GM12873 (cell line): ENCODE measurements at regions not wholly inside any gene's neighbourhood (a gene's known extent, or its start where the extent isn't known, plus 50 kb on each side); places are given as distances from the start of the nearest gene placed in this dataset.

Experiments used
- CTCF ChIP-seq: IDR thresholded peaks from 2 replicates; pipeline ENCODE4 v1.5.1; 2012; ENCODE audit warnings: low read depth, mild to moderate bottlenecking, moderate library complexity, low read length, control low read depth; ENCODE audit not compliant: insufficient read depth; ENCODE audit errors: missing control alignments

- TF ChIP-seq CTCF, result no peak
These were observed 361.9 kb downstream of the SIPA1L2 start for GRCh38 chr1:232267837-232268598.

- no peak for TF ChIP-seq CTCF
These were observed 362.7 kb downstream of the SIPA1L2 start for GRCh38 chr1:232267092-232267836.

DNA sequence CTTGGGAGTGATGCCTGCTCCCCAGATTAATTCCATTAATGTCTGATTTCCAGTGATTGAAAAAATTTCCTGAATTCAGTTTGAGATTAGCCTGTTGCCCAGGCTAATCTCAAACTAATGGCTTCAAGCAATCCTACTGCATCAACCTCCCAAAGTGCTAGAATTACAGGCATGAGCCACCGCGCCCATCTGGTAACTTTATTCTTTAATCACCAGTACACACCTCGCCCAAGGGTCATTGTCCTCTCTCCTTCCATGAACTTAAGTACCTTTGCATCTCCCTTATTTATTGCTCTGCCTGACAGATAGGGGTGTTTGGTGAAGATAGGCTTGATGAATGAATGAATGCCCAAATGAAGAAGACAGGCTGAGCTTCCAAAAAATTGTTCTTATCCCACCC, 366.5 kb downstream of the SIPA1L2 start:
- TF ChIP-seq CTCF, result no peak

- TF ChIP-seq CTCF, result no peak
These were observed 366.9 kb downstream of the SIPA1L2 start for GRCh38 chr1:232262991-232263390.

DNA sequence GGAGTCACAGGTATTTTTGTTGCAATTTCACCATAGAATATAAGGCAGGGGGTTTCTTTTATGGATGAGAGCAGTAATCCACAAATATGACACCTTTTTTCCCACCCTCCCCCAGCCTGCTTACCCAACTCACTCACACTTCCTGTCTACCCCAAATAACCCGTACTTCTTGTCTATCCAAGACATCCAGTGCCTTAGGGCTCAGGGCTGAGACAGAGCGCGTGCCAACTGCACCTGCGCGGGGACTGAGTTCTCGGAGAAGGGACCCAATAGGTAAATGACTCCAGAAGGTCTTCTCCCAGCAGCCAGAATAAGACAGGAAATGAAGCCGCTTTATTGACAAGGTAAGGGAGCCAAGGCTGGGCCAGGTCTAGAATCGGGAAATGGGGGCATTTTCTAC, 369.1 kb downstream of the SIPA1L2 start:
- TF ChIP-seq CTCF, result no peak

DNA sequence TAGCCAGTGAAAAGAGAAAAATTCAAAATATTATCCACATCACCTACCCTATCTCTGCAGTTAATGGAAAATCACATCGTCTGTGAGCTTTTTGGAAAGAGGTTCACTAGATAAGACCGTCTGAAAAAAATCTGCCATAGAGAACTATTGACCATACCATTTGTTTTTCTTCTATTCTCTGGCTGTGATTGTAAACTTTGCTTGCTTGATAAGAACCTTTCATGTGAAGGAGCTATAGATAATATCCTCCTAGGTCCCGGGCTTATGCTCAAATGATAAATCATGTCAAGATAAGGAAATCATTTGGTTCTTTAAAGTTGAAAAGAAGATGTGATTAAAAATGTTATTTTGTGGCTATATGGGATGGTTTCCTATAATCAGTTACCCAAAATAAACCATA, 369.9 kb downstream of the SIPA1L2 start:
- TF ChIP-seq CTCF, result no peak

GRCh38 chr1:232259333-232259732, 370.6 kb downstream of the SIPA1L2 start:
- TF ChIP-seq CTCF, result no peak
